ENCODE measurements at regions not wholly inside any gene's neighbourhood (a gene's known extent, or its start where the extent isn't known, plus 50 kb on each side); places are given as distances from the start of the nearest gene placed in this dataset.
"Not testable (repeated sequence)": the region's sequence is repeated elsewhere in the genome, so short reads cannot be mapped to it uniquely, and the experiment has no call there.

GRCh38 chr4:3613967-3614730, 81.9 kb upstream of the LRPAP1 start:
- peak; percentile 66 for DNase-seq (ENCODE audit: low spot score)

GRCh38 chr4:3612934-3613333, 80.7 kb upstream of the LRPAP1 start:
- peak; percentile 9 for DNase-seq (ENCODE audit: low spot score)

DNA sequence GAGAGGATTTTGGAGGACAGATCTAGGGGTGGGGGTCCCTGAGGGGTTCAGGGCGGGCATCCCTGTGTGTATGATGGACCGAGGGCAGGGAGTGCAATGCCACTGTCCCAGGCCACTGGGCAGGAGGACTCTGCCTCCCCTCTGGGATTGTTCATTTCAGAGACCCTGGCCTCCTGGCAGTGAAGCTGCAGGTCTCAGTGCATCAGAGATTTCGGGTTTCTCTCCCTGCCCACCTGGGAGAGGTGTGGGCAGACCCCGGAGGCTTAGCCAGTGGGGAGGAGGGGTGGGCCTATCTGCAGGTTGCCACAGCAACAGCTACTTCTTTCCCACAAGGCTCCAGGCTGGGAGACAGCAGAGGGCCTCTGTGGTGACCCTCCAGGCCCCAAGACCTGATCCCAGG, 80.1 kb upstream of the LRPAP1 start:
- DNase-seq (ENCODE audit: low spot score), result peak; percentile 52

DNA sequence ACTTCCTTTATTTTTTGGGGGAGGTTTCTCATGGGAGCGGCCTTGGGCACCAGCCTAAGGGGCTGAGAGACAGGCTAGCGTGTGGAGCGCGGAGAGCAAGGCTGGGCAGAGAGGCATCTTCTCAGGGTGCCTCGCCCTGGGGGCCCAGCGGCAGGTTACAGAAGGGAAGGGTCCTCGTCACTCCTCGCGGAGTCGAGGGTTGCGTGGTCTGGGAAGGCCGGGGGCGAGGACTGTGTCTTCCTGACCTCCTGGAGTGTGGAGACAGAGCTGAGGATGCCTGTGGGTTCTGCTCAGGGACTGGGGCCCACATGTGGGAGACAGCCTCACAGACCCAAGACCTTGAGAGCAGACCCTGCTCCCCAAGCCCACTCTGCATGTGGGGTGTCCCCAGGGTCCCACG, 79.6 kb upstream of the LRPAP1 start:
- no peak for DNase-seq (ENCODE audit: low spot score)

GRCh38 chr4:3610851-3611250, 78.6 kb upstream of the LRPAP1 start:
- DNase-seq (ENCODE audit: low spot score), result peak; percentile 18

DNA sequence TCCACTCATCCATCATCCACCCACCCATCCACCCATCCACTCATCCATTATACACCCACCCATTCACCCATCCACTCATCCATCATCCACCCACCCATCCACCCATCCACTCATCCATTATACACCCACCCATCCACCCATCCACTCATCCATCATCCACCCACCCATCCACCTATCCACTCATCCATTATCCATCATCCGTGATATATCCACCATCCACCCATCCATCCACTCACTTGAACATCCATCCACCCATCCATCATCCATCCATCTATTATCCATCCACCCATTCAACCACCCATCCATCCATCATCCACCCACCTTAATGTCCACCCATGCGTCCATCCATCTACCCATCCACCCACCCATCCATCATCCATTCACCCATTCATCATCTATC, 77.7 kb upstream of the LRPAP1 start:
- not testable (repeated sequence) for DNase-seq (ENCODE audit: low spot score)

GRCh38 chr4:3607690-3608552, 75.7 kb upstream of the LRPAP1 start:
- DNase-seq (ENCODE audit: low spot score), result peak; percentile 66

DNA sequence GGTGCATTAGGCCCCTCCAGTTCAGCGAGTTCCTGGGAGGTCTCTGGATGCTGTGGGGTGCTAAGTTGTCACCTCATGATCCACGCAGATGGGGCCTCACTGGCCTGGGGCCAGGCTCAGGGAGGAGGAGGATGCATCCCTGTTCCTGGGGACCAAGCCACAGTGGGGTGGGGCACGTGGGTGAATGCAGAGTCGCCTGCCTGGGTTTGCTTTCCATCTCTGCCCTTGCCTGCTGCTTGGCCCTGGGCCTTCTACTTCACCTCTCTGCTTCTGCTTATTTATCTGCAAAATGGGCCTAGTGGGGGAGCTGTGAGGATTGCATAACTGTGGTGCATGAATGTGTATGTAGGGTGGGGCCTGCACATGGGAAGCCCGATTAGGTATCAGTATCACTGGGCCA, 74.6 kb upstream of the LRPAP1 start:
- DNase-seq (ENCODE audit: low spot score), result peak; percentile 42

- not testable (repeated sequence) for DNase-seq (ENCODE audit: low spot score)
Measured at GRCh38 chr4:3606271-3606670, 74.0 kb upstream of the LRPAP1 start.

GRCh38 chr4:3605491-3605890, 73.3 kb upstream of the LRPAP1 start:
- peak; percentile 60 for DNase-seq (ENCODE audit: low spot score)

DNA sequence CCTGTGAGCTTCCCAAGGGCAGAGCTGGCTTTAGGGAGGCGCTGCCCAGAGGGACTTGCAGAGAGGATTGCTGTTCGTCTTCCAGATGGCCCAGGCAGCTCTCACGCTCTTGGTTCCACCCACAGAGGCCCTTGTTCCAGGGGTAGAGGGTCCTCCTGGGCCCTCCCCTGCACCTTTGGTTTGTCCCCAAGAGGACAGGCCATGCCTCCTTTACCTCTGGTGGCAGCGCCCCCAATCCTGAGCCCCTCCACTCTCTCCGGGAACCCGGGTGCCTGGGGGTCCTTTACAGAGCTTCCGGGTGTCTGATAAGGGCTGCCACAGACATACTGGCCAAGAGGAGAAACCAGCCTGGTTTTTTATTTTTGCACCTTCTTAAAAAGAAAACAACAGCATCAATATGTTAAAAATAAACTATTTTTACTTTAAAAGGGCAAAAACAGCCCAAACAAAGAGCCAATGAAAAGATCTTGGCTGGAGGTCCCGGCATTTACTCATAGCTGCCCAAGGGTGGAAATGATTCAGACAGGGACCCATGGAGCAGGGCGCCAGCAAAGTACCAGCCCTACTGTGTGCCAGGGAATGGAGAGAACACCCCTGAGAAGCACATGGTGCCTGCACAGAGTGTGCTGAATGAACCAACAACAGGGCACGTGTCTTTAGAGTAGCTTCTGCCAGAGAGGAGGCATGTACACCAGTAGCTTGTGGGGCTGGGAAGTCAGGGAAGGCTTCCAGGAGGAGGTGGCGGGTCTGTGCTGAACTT, 70.8 kb upstream of the LRPAP1 start:
- peak; percentile 18 for DNase-seq (ENCODE audit: low spot score)

- DNase-seq (ENCODE audit: low spot score), result no peak
Measured at GRCh38 chr4:3601992-3602391, 69.8 kb upstream of the LRPAP1 start.

DNA sequence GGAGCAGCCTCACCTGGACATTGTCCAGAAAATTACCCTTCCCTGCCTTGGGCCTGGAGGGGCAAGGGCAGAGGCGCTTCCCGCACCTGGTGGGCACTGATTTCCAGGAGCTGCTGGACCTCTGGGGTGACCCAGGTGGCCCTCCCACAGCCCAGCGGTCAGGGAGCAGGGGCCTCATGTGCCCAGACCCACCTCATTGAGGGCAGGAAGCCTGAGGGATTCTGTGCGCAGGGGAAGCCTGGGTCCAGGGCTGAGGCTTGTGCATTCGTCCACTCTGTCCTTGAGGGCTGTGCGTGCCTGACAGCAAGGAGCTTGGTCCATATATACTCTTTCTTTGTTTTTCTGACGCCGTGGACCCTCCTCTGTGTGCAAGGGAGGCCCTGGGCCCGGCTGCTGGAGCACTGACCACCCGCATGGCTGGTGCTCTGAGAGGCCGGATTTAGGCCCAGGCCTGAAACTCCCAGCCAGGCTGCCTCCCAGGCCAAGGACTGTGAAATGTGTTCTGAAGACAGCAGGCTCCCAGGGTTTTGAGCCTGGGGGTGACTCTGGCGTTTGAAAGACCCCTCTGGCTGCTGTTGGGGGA, 69.0 kb upstream of the LRPAP1 start:
- DNase-seq (ENCODE audit: low spot score), result peak; percentile 52

- no peak for DNase-seq (ENCODE audit: low spot score)
Measured at GRCh38 chr4:3599951-3600350, 67.7 kb upstream of the LRPAP1 start.

GRCh38 chr4:3598695-3599227, 66.5 kb upstream of the LRPAP1 start:
- peak; percentile 14 for DNase-seq (ENCODE audit: low spot score)

GRCh38 chr4:3597896-3598505, 65.8 kb upstream of the LRPAP1 start:
- DNase-seq (ENCODE audit: low spot score), result peak; percentile 6

GRCh38 chr4:3596957-3597733, 64.9 kb upstream of the LRPAP1 start:
- DNase-seq (ENCODE audit: low spot score), result peak; percentile 38

GRCh38 chr4:3595627-3596291, 63.5 kb upstream of the LRPAP1 start:
- DNase-seq (ENCODE audit: low spot score), result peak; percentile 26

GRCh38 chr4:3594751-3595150, 62.5 kb upstream of the LRPAP1 start:
- not testable (repeated sequence) for DNase-seq (ENCODE audit: low spot score)
